ENCODE measurements at regions not wholly inside any gene's neighbourhood (a gene's known extent, or its start where the extent isn't known, plus 50 kb on each side); places are given as distances from the start of the nearest gene placed in this dataset.

DNA sequence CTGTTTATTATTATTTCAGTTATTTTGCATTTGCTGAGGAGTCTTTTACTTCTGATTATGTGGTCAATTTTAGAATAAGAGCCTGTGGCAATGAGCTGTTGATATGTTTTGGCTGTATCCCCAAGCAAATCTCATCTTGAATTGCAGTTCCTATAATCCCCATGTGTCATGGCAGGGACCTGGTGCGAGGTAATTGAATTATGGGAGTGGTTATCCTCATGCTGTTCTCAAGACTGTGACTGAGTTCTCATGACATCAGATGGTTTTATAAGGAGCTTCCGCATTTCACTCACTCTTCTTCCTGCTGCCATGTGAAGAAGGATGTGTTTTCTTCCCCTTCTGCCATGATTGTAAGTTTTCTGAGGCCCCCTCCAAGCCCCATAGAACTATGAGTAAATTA lies 114.9 kb upstream of the SLCO6A1 start:
- DNase-seq: no peak
- H3K27me3 Mint-ChIP-seq (ENCODE audit: insufficient read depth): peaks cover 2% of the 10 kb centered on the region; the same call in 1 of the 2 replicates
- no peaks in the 10 kb centered on the region for H3K9me3 Mint-ChIP-seq
- H3K27ac Mint-ChIP-seq: no peak overlapping the region
- H3K4me3 Mint-ChIP-seq: no peak overlapping the region
- no peaks in the 10 kb centered on the region for H3K36me3 Mint-ChIP-seq (ENCODE audit: low read depth)
- TF ChIP-seq, protein P1, sequence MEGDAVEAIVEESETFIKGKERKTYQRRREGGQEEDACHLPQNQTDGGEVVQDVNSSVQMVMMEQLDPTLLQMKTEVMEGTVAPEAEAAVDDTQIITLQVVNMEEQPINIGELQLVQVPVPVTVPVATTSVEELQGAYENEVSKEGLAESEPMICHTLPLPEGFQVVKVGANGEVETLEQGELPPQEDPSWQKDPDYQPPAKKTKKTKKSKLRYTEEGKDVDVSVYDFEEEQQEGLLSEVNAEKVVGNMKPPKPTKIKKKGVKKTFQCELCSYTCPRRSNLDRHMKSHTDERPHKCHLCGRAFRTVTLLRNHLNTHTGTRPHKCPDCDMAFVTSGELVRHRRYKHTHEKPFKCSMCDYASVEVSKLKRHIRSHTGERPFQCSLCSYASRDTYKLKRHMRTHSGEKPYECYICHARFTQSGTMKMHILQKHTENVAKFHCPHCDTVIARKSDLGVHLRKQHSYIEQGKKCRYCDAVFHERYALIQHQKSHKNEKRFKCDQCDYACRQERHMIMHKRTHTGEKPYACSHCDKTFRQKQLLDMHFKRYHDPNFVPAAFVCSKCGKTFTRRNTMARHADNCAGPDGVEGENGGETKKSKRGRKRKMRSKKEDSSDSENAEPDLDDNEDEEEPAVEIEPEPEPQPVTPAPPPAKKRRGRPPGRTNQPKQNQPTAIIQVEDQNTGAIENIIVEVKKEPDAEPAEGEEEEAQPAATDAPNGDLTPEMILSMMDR (IDR thresholded peaks at IDR 0.05): no peak
- H3K4me1 Mint-ChIP-seq (ENCODE audit: low read depth): no peaks in the 10 kb centered on the region

DNA sequence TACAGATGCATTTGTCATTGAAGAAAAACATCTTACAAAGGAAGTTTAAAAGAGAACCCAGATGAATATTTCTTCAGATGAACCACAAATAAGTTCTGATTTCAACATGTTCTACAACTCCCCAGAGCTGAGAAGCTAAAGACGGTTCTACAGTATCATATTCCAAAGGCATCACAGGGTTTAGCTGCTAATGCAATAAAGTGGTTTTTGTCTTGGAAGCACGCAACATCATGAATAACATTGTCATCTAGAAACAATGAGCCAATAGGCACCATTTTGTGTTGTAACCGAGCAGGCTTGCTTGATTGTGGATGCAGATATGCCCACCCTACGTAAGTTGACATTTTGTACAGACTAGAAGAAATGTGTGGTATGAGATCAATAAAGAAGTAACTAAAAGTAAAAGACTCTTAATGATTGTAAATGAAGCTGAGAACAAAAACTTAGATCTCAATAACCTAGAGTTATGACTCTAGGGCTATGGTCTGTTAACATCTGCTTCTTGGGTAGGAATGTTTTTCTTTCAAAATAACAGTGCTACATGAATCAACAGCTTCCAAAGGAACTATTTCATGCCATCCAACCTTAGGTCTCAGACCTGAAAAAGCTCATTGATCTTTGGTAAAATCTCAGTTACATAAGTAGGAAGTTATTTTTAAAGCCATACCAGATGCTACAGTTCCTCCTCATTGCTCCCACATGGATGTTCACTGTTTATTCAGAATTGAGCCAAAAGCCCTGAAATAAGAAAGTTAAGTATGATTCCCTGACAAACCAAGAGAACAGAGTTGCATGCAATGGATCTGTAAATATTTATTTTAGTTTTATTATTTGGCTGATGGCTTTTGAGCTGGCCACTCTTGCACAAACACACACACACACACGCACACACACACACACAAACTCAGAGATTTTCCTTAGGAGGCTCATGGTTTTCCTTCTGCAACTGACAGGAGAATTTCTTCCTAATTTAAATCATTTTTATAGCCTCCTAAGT lies 118.7 kb upstream of the SLCO6A1 start:
- Mint-ChIP-seq H3K9me3 (no peaks in the 10 kb centered on the region), H3K27me3 (ENCODE audit: insufficient read depth) (peaks cover 2% of the 10 kb centered on the region; the same call in 1 of the 2 replicates), H3K27ac (no peak overlapping the region), H3K4me3 (no peak overlapping the region), H3K4me1 (ENCODE audit: low read depth) (no peaks in the 10 kb centered on the region), H3K36me3 (ENCODE audit: low read depth) (no peaks in the 10 kb centered on the region)
- TF ChIP-seq, protein P1 (IDR thresholded peaks at IDR 0.05): no peak
- no peak for DNase-seq

DNA sequence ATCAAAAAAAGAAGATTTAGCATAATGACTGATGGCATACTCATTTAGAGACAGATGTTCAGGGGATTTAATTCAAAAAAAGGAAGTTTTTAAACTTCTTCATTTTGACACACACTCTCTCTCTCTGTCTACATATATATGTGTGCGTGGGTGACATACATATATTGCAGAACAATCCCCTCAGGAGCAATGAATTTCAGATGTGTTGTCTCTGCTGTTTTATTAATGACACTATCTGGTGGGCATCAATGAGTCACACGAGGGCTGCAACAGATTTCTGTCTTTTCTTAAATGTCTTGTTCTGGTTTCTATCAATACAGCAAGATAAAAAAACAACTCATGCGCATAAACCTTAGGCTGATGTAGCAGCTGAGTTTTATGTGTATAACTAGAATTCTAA lies 123.5 kb upstream of the SLCO6A1 start:
- Mint-ChIP-seq H3K27me3 (ENCODE audit: insufficient read depth) (no peaks in the 10 kb centered on the region; the same call in 1 of the 2 replicates), H3K4me3 (no peak overlapping the region), H3K27ac (no peak overlapping the region), H3K36me3 (ENCODE audit: low read depth) (no peaks in the 10 kb centered on the region), H3K9me3 (no peaks in the 10 kb centered on the region), H3K4me1 (ENCODE audit: low read depth) (peaks cover 4% of the 10 kb centered on the region)
- DNase-seq: no peak
- TF ChIP-seq, protein P1 (IDR thresholded peaks at IDR 0.05): no peak

DNA sequence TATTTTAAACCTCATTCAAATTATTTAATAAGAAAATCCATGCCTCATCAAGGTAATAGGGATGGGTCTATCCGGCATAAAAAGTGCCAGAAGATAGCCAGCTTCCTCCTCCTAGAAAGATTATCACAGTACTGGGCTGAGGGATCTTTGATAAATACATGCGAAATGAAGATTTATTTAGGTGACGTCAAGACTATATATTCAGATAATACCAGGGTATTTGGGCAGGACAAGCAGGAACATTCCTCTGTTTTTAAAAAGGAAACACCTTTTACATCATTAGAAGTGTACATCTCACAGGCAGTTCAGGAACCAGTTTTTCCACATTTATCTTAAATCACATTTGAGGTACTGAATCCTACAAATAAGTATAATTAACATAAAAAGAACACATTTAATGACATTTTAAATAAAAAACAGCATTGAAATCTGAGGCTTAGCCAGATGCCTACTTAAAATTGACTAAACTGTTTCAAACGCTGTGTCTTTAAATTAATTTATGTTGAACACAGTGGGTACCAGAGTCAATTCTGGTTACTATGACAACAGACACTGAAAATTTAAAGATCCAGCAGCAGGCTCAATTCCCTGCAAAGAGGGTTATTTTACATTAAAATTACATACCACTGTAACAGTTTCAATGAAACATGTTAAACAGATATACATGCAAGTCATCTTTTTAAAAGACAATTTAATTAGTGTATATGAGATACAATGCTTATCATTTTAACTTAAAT lies 124.7 kb upstream of the SLCO6A1 start:
- no peak for DNase-seq
- Mint-ChIP-seq H3K9me3 (no peaks in the 10 kb centered on the region), H3K27ac (no peak overlapping the region), H3K4me1 (ENCODE audit: low read depth) (peaks cover 15% of the 10 kb centered on the region), H3K4me3 (no peak overlapping the region), H3K27me3 (ENCODE audit: insufficient read depth) (no peaks in the 10 kb centered on the region; the same call in 1 of the 2 replicates), H3K36me3 (ENCODE audit: low read depth) (no peaks in the 10 kb centered on the region)
- TF ChIP-seq, protein P1 (IDR thresholded peaks at IDR 0.05): no peak

DNA sequence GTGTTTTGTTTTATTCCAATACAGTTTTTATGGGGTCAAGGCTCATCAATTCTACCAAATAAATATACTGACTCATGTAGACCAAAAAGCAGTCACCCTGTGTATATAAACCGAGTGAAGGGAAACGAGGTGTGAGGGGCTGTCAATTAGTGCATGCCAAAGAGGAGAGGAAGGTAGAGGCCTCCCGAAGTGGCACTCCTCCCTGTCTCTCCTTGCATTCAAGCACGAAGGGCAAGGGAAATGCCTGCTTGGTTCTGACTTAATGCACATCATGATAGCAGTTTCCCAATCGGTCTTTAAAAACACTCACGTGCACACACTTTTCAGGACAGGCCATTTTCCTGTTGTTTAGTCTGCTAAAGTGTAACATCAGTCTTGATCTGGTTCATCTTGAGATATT lies 125.6 kb upstream of the SLCO6A1 start:
- TF ChIP-seq, protein P1 (IDR thresholded peaks at IDR 0.05): no peak
- Mint-ChIP-seq H3K27ac (no peak overlapping the region), H3K4me3 (no peak overlapping the region), H3K9me3 (no peaks in the 10 kb centered on the region), H3K4me1 (ENCODE audit: low read depth) (peaks cover 20% of the 10 kb centered on the region), H3K36me3 (ENCODE audit: low read depth) (no peaks in the 10 kb centered on the region), H3K27me3 (ENCODE audit: insufficient read depth) (no peaks in the 10 kb centered on the region; the same call in none of the 2 replicates)
- no peak for DNase-seq
